GM18498 (cell line): ENCODE measurements at regions not wholly inside any gene's neighbourhood (a gene's known extent, or its start where the extent isn't known, plus 50 kb on each side); places are given as distances from the start of the nearest gene placed in this dataset.

ENCODE experiments used
- ATAC-seq: cut with Tn5 transposase; IDR thresholded peaks from one replicate; pipeline ENCODE4 v1.9.1; 2021; ENCODE audit warnings: mild to moderate bottlenecking, moderate library complexity; ENCODE audit not compliant: unreplicated experiment

- ATAC-seq = no peak
Measured at GRCh38 chr9:18366184-18366583, 107.8 kb upstream of the ADAMTSL1 start.

GRCh38 chr9:18368206-18368605 lies 105.7 kb upstream of the ADAMTSL1 start:
- no peak for ATAC-seq

- ATAC-seq = no peak
Measured at GRCh38 chr9:18371141-18371540, 102.8 kb upstream of the ADAMTSL1 start.

- no peak for ATAC-seq
Measured at GRCh38 chr9:18371621-18372020, 102.3 kb upstream of the ADAMTSL1 start.

GRCh38 chr9:18379073-18379811 lies 94.7 kb upstream of the ADAMTSL1 start:
- no peak for ATAC-seq

GRCh38 chr9:18382243-18382642 lies 91.7 kb upstream of the ADAMTSL1 start:
- ATAC-seq = no peak

GRCh38 chr9:18384066-18384465 lies 89.9 kb upstream of the ADAMTSL1 start:
- no peak for ATAC-seq

GRCh38 chr9:18385696-18386490 lies 88.1 kb upstream of the ADAMTSL1 start:
- no peak for ATAC-seq

GRCh38 chr9:18390393-18390792 lies 83.6 kb upstream of the ADAMTSL1 start:
- no peak for ATAC-seq

- ATAC-seq = no peak
Measured at GRCh38 chr9:18393340-18394130, 80.4 kb upstream of the ADAMTSL1 start.

- ATAC-seq = no peak
Measured at GRCh38 chr9:18394847-18395351, 79.1 kb upstream of the ADAMTSL1 start.

GRCh38 chr9:18396102-18396728 lies 77.7 kb upstream of the ADAMTSL1 start:
- ATAC-seq = no peak

GRCh38 chr9:18397076-18397475 lies 76.9 kb upstream of the ADAMTSL1 start:
- ATAC-seq = no peak

- ATAC-seq = no peak
Measured at GRCh38 chr9:18398038-18398437, 75.9 kb upstream of the ADAMTSL1 start.

- ATAC-seq = no peak
Measured at GRCh38 chr9:18404434-18405029, 69.4 kb upstream of the ADAMTSL1 start.

- ATAC-seq = no peak
Measured at GRCh38 chr9:18405240-18405639, 68.7 kb upstream of the ADAMTSL1 start.

- no peak for ATAC-seq
Measured at GRCh38 chr9:18410983-18411382, 63.0 kb upstream of the ADAMTSL1 start.

GRCh38 chr9:18421391-18421790 lies 52.6 kb upstream of the ADAMTSL1 start:
- ATAC-seq = no peak

GRCh38 chr9:18422296-18423036 lies 51.5 kb upstream of the ADAMTSL1 start:
- no peak for ATAC-seq
